GM12892 (cell line): ENCODE measurements at regions not wholly inside any gene's neighbourhood (a gene's known extent, or its start where the extent isn't known, plus 50 kb on each side); places are given as distances from the start of the nearest gene placed in this dataset.

ENCODE experiments used
- DNase-seq: peaks from one replicate; pipeline ENCODE4 v3.0.0; 2011; ENCODE audit not compliant: insufficient read length
- FAIRE-seq: peaks from 2 replicates; lab custom pipeline; 2011; peaks lifted over from hg19 to GRCh38; lab: Jason Lieb, UNC
- POLR2A ChIP-seq: IDR thresholded peaks from 2 replicates; pipeline ENCODE4 v1.6.1; 2011; ENCODE audit warnings: low read depth, low read length, control low read depth
- POLR2AphosphoS5 ChIP-seq: IDR thresholded peaks from 2 replicates; pipeline ENCODE4 v1.6.1; 2011; ENCODE audit warnings: low read depth, low read length, control low read depth
- TAF1 ChIP-seq: IDR thresholded peaks from 2 replicates; pipeline ENCODE4 v1.6.1; 2011; ENCODE audit warnings: low read depth, mild to moderate bottlenecking, control low read depth, low read length, borderline replicate concordance

GRCh38 chr7:18425227-18425626, 70.3 kb upstream of the HDAC9 start:
- TF ChIP-seq POLR2A = no peak
- TF ChIP-seq TAF1 = no peak
- TF ChIP-seq POLR2AphosphoS5 = no peak
- FAIRE-seq = no peak
- no peak for DNase-seq

GRCh38 chr7:18425838-18426445, 69.6 kb upstream of the HDAC9 start:
- no peak for TF ChIP-seq POLR2AphosphoS5
- no peak for TF ChIP-seq TAF1
- no peak for TF ChIP-seq POLR2A
- no peak for DNase-seq
- FAIRE-seq = no peak

GRCh38 chr7:18426564-18427226, 68.9 kb upstream of the HDAC9 start:
- TF ChIP-seq TAF1 (no peak), POLR2AphosphoS5 (no peak), POLR2A (no peak)
- DNase-seq (no peak), FAIRE-seq (no peak)

- FAIRE-seq = no peak
- TF ChIP-seq TAF1 = no peak
- DNase-seq = no peak
Measured at GRCh38 chr7:18429547-18429946, 66.0 kb upstream of the HDAC9 start.

- TF ChIP-seq POLR2AphosphoS5 = no peak
- TF ChIP-seq POLR2A = no peak
- no peak for TF ChIP-seq TAF1
- no peak for FAIRE-seq
Measured at GRCh38 chr7:18430810-18431209, 64.7 kb upstream of the HDAC9 start.

GRCh38 chr7:18434171-18434570, 61.4 kb upstream of the HDAC9 start:
- DNase-seq (no peak), FAIRE-seq (no peak)
- TF ChIP-seq TAF1 (no peak), POLR2AphosphoS5 (no peak)

More at GRCh38 chr7:18430810-18431209, 64.7 kb upstream of the HDAC9 start:
- no peak for DNase-seq

- no peak for DNase-seq
- FAIRE-seq = no peak
Measured at GRCh38 chr7:18437101-18437500, 58.4 kb upstream of the HDAC9 start.

GRCh38 chr7:18440934-18441333, 54.6 kb upstream of the HDAC9 start:
- FAIRE-seq (no peak), DNase-seq (no peak)
- no peak for TF ChIP-seq TAF1
- TF ChIP-seq POLR2A = no peak
- no peak for TF ChIP-seq POLR2AphosphoS5

More at GRCh38 chr7:18437101-18437500, 58.4 kb upstream of the HDAC9 start:
- no peak for TF ChIP-seq POLR2A
- no peak for TF ChIP-seq TAF1
- no peak for TF ChIP-seq POLR2AphosphoS5

- DNase-seq = no peak
- TF ChIP-seq TAF1 = no peak
- no peak for FAIRE-seq
Measured at GRCh38 chr7:18444826-18445225, 50.7 kb upstream of the HDAC9 start.

GRCh38 chr7:18445483-18445882, 50.1 kb upstream of the HDAC9 start:
- no peak for DNase-seq
- TF ChIP-seq POLR2A = no peak
- TF ChIP-seq TAF1 = no peak
- no peak for TF ChIP-seq POLR2AphosphoS5
- peak; percentile 21 for FAIRE-seq
